NCI-H1436 (cell line): ENCODE measurements at regions not wholly inside any gene's neighbourhood (a gene's known extent, or its start where the extent isn't known, plus 50 kb on each side); places are given as distances from the start of the nearest gene placed in this dataset.

Source experiments
- DNase-seq: peaks from one replicate; lab custom pipeline; 2025; lab: John Stamatoyannopoulos, UW

DNA sequence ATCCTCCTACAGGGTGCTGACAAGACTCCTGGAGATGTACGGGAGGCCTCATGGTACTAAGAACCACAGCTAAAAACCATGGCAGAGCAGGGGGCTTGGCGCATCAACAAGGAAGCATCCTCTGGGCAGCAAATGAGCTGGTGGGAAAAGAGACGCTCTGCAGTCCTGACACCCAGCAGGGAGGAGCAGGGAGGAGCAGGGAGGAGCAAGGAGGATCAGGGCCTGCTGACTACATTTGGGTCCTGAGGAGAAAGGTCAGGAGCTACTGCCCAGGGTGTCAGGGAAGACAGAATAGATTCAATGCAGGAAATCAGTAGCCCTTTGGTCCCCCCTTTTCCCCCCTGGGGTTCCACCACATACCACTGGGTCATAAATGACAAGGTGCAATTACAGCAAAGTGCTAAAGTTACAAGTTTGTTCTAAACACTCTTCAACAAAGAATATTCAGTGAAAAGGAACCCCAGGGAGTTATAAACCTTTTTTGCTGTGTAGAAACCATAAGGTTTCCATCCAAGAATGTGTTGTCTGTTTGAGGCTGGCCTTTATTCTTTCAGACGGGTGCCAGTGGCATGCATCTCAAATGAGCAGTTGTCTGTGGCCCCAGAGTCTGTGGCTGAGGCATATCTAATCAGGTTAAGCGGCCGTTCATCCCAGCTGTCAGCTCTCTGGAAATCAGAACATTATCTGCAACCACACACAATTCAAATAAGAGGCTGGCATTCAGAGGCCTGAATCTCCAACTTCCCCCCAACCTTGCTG lies 325.0 kb downstream of the CDC5L start:
- DNase-seq: no peak

DNA sequence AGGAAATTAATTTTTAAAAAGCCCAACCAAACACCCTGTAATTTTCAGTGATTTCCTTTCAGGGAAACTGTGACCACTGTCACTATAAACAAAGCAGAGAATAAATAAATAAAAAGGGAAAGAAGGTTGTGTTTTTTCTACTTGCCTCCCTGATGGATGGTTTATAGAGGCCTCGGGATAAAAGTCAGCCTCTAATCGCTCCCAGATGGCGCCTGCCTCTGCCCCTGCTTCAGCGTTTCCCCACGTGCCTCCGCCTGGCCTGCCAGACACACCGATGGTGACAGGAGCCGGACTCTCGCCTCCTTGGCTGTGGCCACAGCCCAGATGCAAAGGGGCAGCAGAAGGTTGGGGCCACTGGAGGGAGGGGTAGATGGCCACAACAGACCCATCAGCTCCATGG lies 327.7 kb downstream of the CDC5L start:
- no peak for DNase-seq

GRCh38 chr6:44715925-44716324 lies 328.4 kb downstream of the CDC5L start:
- no peak for DNase-seq

DNA sequence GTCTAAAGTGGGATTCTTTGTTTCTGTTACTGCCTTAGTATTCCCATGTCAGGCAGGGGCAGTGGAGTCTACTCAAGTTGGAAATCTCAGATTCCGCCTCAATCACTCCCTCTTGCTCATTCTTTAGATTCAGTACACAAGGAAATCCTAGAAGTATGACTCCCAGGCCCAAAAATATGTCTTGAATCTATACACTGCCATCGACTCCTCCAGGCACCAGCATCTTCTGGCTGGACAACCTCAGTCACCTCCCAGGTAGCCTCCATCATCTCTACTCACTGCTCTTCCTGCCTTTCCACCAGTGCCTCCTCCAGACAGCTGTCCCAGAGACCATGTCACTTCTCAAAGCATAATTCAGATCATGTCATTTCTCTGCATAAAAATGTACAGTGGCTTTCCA lies 329.9 kb downstream of the CDC5L start:
- no peak for DNase-seq

DNA sequence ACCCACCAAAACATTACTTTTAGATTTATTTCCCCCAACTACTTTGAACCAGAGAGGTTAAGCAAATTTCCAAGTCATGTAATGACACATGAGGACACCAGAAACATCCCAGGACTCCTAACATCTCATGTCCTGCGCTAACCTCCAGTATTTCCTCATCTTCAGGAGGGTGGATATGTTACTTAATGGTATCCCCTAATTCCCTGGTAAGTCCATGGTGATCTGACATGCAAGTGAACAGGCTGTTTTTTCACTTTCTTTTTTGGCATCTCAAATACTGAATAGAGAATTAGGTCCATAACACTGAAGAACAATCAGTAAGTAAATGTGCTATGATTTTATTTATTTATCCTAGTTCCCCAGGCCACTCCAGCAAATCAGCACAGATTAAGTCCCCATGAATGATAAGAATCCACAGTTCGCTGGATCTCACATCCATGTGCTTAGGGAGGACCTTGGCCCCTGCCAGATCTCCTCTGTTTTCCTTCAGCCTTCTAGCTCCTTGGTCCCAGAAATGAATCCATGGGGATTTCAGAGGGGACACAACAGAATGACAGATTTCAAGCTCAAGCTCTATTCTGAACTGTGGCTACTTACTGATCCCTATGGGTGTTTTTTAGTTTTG lies 334.6 kb downstream of the CDC5L start:
- DNase-seq: no peak

- no peak for DNase-seq
These were observed 335.2 kb downstream of the CDC5L start for GRCh38 chr6:44722736-44723135.

GRCh38 chr6:44723439-44724197 lies 336.1 kb downstream of the CDC5L start:
- no peak for DNase-seq

DNA sequence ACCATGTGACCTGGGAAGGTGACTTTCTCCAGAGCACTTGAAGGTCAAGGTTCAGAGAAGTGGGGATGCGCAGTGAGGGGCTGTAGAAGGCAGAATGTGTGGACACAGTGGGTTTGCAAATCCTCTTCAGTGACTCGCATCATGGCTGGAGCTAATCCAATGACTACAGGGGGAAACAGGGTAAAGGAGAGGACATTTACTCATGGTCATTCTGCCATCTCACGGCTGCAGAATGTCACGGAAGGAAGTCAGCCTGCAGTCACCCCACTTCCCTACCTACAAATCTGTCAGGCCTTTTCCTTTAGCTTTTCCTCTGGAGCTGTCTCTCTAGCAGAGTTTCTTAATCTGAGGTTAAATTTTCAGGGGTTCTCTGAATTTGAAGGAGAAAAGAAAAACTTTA lies 337.6 kb downstream of the CDC5L start:
- no peak for DNase-seq

- DNase-seq: no peak
These were observed 340.4 kb downstream of the CDC5L start for GRCh38 chr6:44727651-44728630.

DNA sequence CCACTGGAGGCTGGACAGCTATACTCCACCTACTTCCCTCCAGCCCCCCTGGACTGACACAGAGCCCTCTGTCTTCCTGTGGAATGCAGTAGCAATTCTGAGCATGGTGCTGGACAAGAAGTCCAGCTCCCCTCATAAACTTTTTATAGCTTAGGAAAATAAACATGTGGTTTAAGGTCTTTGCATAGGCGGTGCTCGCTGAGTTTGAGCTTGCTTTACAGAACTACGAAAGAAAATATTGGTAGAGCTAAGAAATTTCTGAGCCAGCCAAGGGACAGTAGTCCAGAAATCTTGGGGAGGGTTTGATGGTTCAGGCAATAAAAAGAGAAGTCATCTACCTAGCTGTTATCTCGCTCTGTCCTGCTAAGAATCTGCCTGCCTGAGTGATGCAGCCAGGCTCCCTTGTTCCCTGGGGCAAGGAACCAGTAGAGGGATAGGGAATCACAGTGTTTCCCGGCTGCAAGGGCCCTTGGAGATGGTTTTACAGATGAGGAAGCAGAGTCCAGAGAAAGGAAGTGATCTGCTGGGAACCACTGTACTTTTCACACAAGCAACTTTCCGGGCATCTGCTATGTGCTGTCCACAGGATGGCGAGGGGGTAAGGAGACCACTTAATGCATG lies 343.4 kb downstream of the CDC5L start:
- DNase-seq: no peak

GRCh38 chr6:44731485-44732095 lies 344.1 kb downstream of the CDC5L start:
- no peak for DNase-seq

GRCh38 chr6:44732243-44732642 lies 344.7 kb downstream of the CDC5L start:
- no peak for DNase-seq

DNA sequence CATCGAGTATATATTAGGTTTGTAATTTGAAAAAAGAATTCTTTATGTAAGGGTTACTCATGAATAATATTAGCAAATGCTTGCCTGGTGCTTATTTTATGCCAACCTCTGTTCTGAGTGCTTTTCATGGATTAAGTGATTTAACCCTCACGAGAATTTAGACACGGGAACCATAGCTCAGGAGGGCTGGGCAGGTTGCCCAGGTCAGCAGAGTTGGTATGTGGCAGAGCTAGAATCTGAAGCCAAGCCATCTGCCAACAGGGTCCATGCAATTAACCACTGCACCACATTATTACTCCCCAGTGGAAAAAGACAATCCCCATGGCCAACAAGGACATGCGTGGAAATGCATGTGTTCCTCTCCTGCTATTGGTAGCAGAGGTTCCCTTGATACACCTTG lies 345.6 kb downstream of the CDC5L start:
- no peak for DNase-seq

DNA sequence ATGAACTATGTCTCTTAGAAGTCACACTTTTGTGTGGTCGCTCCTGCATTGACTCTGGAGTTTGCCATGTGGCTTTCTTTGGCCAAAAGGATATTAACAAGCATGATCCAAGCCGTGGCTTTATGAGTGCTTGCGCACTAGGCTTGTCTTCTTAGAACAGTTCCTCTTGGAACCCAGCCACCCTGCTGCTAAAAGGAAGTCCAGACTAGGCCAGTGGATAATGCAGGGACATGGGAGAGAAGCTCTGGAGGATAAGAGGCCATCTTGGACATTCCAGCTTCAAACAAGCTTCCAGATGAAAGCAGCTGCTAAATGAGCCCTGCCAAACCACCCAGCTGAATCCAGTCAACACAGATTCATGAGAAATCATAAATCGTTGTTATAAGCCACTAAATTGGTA lies 346.4 kb downstream of the CDC5L start:
- DNase-seq: no peak

GRCh38 chr6:44734886-44735629 lies 347.6 kb downstream of the CDC5L start:
- no peak for DNase-seq

- no peak for DNase-seq
These were observed 348.1 kb downstream of the CDC5L start for GRCh38 chr6:44735630-44735963.

DNA sequence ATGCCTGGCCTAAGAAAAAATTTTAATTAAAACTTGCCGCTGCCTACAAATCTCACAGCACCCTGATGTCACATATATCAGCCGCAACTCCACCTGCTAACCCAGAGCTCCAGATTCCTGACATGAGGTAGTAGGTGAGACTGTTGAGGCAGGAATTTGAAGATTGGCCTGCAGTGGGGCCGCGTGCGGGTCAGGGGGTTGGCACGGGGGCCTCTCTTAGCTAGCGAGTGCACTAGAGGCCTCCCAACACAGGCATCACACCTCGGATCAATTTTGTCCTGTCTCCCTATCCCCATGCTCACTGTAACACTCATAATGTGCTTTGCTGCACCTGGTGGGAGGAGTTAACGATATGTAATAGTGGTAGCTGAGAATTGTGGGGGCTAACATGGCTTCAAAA lies 349.8 kb downstream of the CDC5L start:
- DNase-seq: no peak

GRCh38 chr6:44737829-44738528 lies 350.5 kb downstream of the CDC5L start:
- no peak for DNase-seq

- DNase-seq: no peak
These were observed 351.2 kb downstream of the CDC5L start for GRCh38 chr6:44738601-44739146.

GRCh38 chr6:44739181-44739580 lies 351.7 kb downstream of the CDC5L start:
- DNase-seq: no peak
